GM08714 (cell line): ENCODE measurements at regions not wholly inside any gene's neighbourhood (a gene's known extent, or its start where the extent isn't known, plus 50 kb on each side); places are given as distances from the start of the nearest gene placed in this dataset.

ENCODE experiments used
- H3K4me3 ChIP-seq: fragments of 200-500 bp; sonication (Bioruptor generic); 2 replicates; pipeline ENCODE4 v1.5.1; 2014; ENCODE audit warnings: mild to moderate bottlenecking, low read length, inconsistent platforms
- ZNF274 ChIP-seq: IDR thresholded peaks from 2 replicates; pipeline ENCODE4 v1.6.1; 2012; ENCODE audit warnings: mild to moderate bottlenecking, low read depth, low read length

- TF ChIP-seq ZNF274: no peak
These were observed 54.5 kb downstream of the CLDN34 start for GRCh38 chrX:10021461-10022272.

GRCh38 chrX:10022273-10022541, 55.0 kb downstream of the CLDN34 start:
- TF ChIP-seq ZNF274: no peak
- no peak overlapping the region for H3K4me3 ChIP-seq

More at GRCh38 chrX:10021461-10022272, 54.5 kb downstream of the CLDN34 start:
- H3K4me3 ChIP-seq: no peak overlapping the region

- no peak overlapping the region for H3K4me3 ChIP-seq
These were observed 55.6 kb downstream of the CLDN34 start for GRCh38 chrX:10022580-10023245.

GRCh38 chrX:10023821-10024220, 56.7 kb downstream of the CLDN34 start:
- no peak for TF ChIP-seq ZNF274
- H3K4me3 ChIP-seq: no peak overlapping the region

More at GRCh38 chrX:10022580-10023245, 55.6 kb downstream of the CLDN34 start:
- no peak for TF ChIP-seq ZNF274

GRCh38 chrX:10025742-10026493, 58.8 kb downstream of the CLDN34 start:
- no peak for TF ChIP-seq ZNF274

GRCh38 chrX:10028283-10029104, 61.3 kb downstream of the CLDN34 start:
- H3K4me3 ChIP-seq: no peak overlapping the region
- no peak for TF ChIP-seq ZNF274

More at GRCh38 chrX:10025742-10026493, 58.8 kb downstream of the CLDN34 start:
- no peak overlapping the region for H3K4me3 ChIP-seq

- no peak overlapping the region for H3K4me3 ChIP-seq
- no peak for TF ChIP-seq ZNF274
These were observed 63.4 kb downstream of the CLDN34 start for GRCh38 chrX:10030570-10030969.

GRCh38 chrX:10031746-10032145, 64.6 kb downstream of the CLDN34 start:
- no peak for TF ChIP-seq ZNF274
- no peak overlapping the region for H3K4me3 ChIP-seq

- H3K4me3 ChIP-seq: no peak overlapping the region
- TF ChIP-seq ZNF274: no peak
These were observed 65.0 kb downstream of the CLDN34 start for GRCh38 chrX:10032147-10032546.

- no peak overlapping the region for H3K4me3 ChIP-seq
- no peak for TF ChIP-seq ZNF274
These were observed 66.3 kb downstream of the CLDN34 start for GRCh38 chrX:10033375-10034007.

- H3K4me3 ChIP-seq: no peak overlapping the region
These were observed 67.6 kb downstream of the CLDN34 start for GRCh38 chrX:10034740-10035260.

GRCh38 chrX:10038585-10038984, 71.4 kb downstream of the CLDN34 start:
- H3K4me3 ChIP-seq: no peak overlapping the region
- no peak for TF ChIP-seq ZNF274

More at GRCh38 chrX:10034740-10035260, 67.6 kb downstream of the CLDN34 start:
- no peak for TF ChIP-seq ZNF274

GRCh38 chrX:10039821-10040793, 72.9 kb downstream of the CLDN34 start:
- no peak overlapping the region for H3K4me3 ChIP-seq
- TF ChIP-seq ZNF274: no peak
